IPS DF 19.7 (cell line): ENCODE measurements at regions not wholly inside any gene's neighbourhood (a gene's known extent, or its start where the extent isn't known, plus 50 kb on each side); places are given as distances from the start of the nearest gene placed in this dataset.
"Not testable (repeated sequence)": the region's sequence is repeated elsewhere in the genome, so short reads cannot be mapped to it uniquely, and the experiment has no call there.

ENCODE experiments used
- DNase-seq: peaks from one replicate; pipeline ENCODE4 v3.0.0-alpha.2; 2013; ENCODE audit warnings: low read depth, low spot score

- DNase-seq, result no peak
These were observed 571.2 kb upstream of the USP24 start for GRCh38 chr1:55786396-55786795.

GRCh38 chr1:55784941-55785450, 569.8 kb upstream of the USP24 start:
- not testable (repeated sequence) for DNase-seq

GRCh38 chr1:55781944-55782482, 566.8 kb upstream of the USP24 start:
- DNase-seq, result no peak

- no peak for DNase-seq
These were observed 565.8 kb upstream of the USP24 start for GRCh38 chr1:55781003-55781402.

- DNase-seq, result no peak
These were observed 562.4 kb upstream of the USP24 start for GRCh38 chr1:55777545-55777944.

- DNase-seq, result no peak
These were observed 559.8 kb upstream of the USP24 start for GRCh38 chr1:55775007-55775406.

DNA sequence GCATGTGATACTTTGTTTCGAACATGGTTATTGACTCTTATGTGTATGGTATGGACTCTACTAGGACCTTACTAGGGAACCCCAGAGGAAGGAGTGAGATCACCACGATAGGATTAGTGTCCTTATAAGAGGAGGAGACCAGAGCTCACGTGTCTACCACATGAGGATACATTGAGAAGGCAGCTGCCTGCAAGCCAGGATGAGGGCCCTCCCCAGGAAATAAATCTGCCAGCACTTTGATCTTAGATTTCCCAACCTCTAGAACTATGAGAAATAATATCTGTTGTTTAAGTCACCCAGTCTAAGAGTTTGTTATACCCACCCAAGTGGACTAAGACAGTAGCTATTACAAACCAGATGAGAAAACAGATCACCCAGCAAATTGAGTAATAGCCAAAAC, 559.3 kb upstream of the USP24 start:
- no peak for DNase-seq

GRCh38 chr1:55773211-55773940, 558.2 kb upstream of the USP24 start:
- no peak for DNase-seq

DNA sequence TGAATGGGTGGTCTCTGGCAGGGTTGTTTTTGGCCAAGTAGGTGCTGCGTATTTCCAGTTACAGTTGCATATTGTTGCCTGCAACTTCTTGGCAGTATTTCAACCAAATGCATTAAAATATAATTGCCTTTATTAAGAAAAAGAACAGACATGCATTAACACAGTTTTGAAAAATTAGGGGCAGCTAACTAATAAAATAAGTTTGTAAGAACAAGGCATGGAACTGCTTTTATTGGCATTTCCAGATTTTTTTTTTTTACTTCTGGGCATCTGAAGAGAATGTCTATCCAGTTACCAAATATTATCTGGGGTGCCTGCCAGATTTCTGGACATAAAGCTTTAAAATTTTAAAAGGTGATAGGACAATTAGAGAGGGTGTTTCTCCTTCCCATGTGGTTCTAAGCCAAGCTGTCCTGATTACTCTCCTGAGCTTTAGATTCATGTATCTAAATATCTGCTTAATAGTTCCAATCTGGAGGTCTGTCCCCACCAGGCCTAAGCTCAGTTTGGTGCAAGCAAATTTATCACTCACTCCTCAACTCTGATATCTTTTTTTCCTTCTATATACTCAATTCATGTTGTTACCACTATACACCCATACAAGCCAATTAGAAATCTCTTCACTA, 553.3 kb upstream of the USP24 start:
- DNase-seq, result no peak

DNA sequence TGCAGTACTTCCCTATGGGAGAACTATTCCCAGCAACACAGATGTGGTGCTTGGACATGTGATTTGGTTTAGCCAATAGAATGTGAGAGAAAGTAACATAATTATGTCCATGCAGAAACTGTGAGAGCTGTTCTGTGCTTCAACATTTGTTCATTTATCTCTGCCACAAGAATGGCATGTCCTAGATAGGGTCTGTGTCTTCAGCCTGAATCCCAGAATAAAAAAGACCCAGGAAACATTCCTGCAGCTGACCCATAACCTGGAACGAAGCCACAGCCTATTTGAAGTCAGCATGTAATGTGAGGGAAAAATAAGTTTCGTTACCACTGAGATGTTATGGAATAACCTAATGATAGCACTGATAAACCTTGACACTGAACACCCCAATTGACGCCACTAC, 552.0 kb upstream of the USP24 start:
- DNase-seq, result no peak

DNA sequence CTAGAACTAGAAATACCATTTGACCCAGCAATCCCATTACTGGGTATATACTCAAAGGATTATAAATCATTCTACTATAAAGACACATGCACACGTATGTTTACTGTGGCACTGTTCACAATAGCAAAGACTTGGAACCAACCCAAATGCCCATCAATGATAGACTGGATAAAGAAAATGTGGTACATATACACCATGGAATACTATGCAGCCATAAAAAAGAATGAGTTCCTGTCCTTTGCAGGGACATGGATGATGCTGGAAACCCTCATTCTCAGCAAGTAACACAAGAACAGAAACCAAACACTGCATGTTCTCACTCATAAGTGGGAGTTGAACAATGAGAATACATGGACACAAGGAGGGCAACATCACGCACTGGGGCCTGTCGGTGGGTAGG, 550.3 kb upstream of the USP24 start:
- DNase-seq, result not testable (repeated sequence)

GRCh38 chr1:55751776-55752175, 536.6 kb upstream of the USP24 start:
- no peak for DNase-seq

GRCh38 chr1:55750628-55750995, 535.4 kb upstream of the USP24 start:
- DNase-seq, result no peak

- DNase-seq, result no peak
These were observed 534.9 kb upstream of the USP24 start for GRCh38 chr1:55749975-55750627.

GRCh38 chr1:55747408-55747841, 532.3 kb upstream of the USP24 start:
- no peak for DNase-seq

DNA sequence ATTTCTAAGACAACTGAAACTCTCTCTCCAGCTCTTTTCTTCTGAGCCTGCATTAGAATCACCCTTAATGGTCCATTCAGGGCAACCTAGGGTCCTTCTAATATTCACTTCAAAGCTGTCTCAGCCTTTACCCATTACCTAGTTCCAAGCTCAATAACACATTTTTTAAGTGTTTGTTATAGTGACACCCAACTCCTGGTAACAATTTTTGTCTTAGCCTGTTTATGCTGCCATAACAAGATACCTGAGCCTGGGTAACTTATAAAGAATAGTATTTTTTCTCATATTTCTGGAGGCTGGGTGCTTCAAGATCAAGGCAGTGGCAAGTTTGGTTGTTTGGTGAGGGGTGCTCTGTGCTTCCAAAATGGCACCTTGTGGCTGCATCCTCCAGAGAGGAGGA, 531.5 kb upstream of the USP24 start:
- no peak for DNase-seq

GRCh38 chr1:55741516-55741915, 526.4 kb upstream of the USP24 start:
- no peak for DNase-seq

GRCh38 chr1:55735106-55735505, 519.9 kb upstream of the USP24 start:
- no peak for DNase-seq

- DNase-seq, result no peak
These were observed 511.8 kb upstream of the USP24 start for GRCh38 chr1:55726994-55727393.

DNA sequence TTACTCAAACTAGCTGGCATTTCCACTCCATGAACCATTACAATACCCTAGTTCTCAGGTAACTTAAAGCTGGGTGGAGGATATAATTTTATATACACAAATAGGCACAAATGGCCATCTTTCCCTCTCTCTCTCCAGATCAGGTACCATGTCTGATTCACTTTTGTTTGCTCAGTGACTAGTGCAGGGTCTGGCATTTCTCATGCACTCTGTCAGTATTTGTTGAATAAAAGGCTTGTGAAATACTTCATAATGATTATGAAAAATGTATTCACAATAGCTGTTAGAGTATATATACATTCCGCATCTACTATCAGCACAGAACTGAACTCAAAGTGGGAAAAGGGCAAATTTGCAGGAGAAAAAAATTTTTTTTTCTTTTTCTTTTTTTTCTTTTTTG, 510.2 kb upstream of the USP24 start:
- no peak for DNase-seq

DNA sequence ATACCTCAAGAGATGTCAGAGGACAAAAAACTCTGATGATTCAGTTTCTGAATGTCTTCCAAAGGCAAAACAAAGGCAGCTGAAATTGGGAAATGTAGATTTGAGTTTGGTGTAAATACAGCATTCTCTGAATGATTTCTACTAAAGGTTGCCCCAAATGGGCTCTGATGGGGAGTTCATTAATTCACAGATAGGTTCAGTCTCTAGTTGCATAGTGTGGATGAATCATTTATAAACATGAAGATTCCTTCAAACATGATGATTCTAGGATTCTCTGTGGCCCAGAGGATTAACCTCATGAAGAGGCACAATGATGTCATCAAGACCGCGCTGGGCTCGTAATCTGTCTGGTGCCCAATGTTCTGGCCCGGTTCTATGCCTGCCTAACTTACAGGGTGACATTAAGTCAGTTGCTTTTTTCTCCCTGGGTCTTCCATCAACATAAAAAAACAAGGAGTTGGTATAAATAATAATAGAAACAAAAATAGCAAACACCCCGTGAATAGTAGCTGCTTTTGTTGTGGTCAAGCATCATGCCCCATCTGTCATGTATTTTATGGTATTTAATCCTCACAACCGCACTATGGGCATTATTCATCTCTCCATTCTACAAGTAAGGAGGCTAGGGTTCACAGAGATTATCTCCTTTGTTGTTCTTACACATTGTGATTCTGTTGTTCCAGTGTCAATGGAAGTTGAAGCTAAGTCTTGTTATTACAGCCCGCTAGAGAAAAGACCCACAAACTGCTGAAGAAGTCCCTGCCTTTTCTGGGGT, 509.6 kb upstream of the USP24 start:
- DNase-seq, result no peak

- no peak for DNase-seq
These were observed 507.8 kb upstream of the USP24 start for GRCh38 chr1:55723001-55723400.
